GM12878 (cell line): ENCODE measurements at regions not wholly inside any gene's neighbourhood (a gene's known extent, or its start where the extent isn't known, plus 50 kb on each side); places are given as distances from the start of the nearest gene placed in this dataset.

Experiments
- ATAC-seq: fragments of 200-7000 bp; cut with Tn5 transposase; 3 replicates; pipeline ENCODE4 v1.9.1; 2020; ENCODE audit warnings: mild to moderate bottlenecking, moderate library complexity
- BruUV-seq: library from RNA; stranded (reverse); fragments of 400-500 nt; replicated peaks from 2 replicates; lab custom pipeline; 2021; lab: Mats Ljungman, UMichigan
- CTCF ChIA-PET: fragments of 300-600 bp; sonication (Branson Sonifier 250); formaldehyde crosslinking; extraction: SDS; loops from one replicate; lab custom pipeline; 2021; ENCODE audit warnings: inconsistent platforms; lab: Yijun Ruan, JAX
- POLR2A ChIA-PET: fragments of 350-600 bp; formaldehyde crosslinking; extraction: SDS; loops from one replicate; lab custom pipeline; 2021; ENCODE audit warnings: inconsistent platforms; lab: Charles Lee
- RAD21 ChIA-PET: fragments of 300-600 bp; sonication (Branson Sonifier 250); formaldehyde crosslinking; loops from one replicate; lab custom pipeline; 2023; ENCODE audit warnings: antibody characterized with exemption; ENCODE audit not compliant: unreplicated experiment; lab: Charles Lee
- SMC1A ChIA-PET: fragments of 300-600 bp; sonication (Branson Sonifier 250); formaldehyde crosslinking; loops from one replicate; lab custom pipeline; 2023; ENCODE audit not compliant: unreplicated experiment, uncharacterized antibody; lab: Charles Lee
- DNase-seq: peaks from one replicate; pipeline ENCODE4 v3.0.0-alpha.2; 2011; ENCODE audit warnings: low read depth, low spot score
- FAIRE-seq: peaks from 3 replicates; lab custom pipeline; 2011; peaks lifted over from hg19 to GRCh38; lab: Jason Lieb, UNC
- H2AFZ ChIP-seq: 2 replicates; pipeline ENCODE4 v1.6.0; 2011; ENCODE audit warnings: low read depth, low read length, control low read depth; ENCODE audit not compliant: control insufficient read depth
- H3K27ac ChIP-seq: 2 replicates; pipeline ENCODE4 v1.5.1; 2011; ENCODE audit warnings: control low read depth; ENCODE audit not compliant: control insufficient read depth, insufficient read depth
- H3K27me3 ChIP-seq, 2 experiments: replicated peaks in 1 of 2; 2 replicates each; pipeline versions ENCODE4 v1.6.0 to v1.6.1; 2011; ENCODE audit warnings: low read length in 1 of 2; ENCODE audit not compliant: control insufficient read depth in 2 of 2, insufficient read depth in 2 of 2
- H3K36me3 ChIP-seq, 2 experiments: 2 replicates each; pipeline ENCODE4 v1.5.1; 2011; ENCODE audit warnings: low read length in 1 of 2; ENCODE audit not compliant: control insufficient read depth in 2 of 2, insufficient read depth in 2 of 2
- H3K4me1 ChIP-seq: 2 replicates; pipeline ENCODE4 v1.6.1; 2011; ENCODE audit warnings: mild to moderate bottlenecking, low read length, moderate library complexity, mixed read lengths; ENCODE audit not compliant: control insufficient read depth, insufficient read depth
- H3K4me2 ChIP-seq: 2 replicates; pipeline ENCODE4 v1.6.0; 2011; ENCODE audit warnings: control low read depth; ENCODE audit not compliant: control insufficient read depth, insufficient read depth
- H3K4me3 ChIP-seq: fragments of 200-600 bp; sonication (generic); 2 replicates; pipeline ENCODE4 v1.5.1; 2016
- H3K79me2 ChIP-seq: 2 replicates; pipeline ENCODE4 v1.6.0; 2011; ENCODE audit warnings: low read length; ENCODE audit not compliant: control insufficient read depth, insufficient read depth
- H3K9ac ChIP-seq: 2 replicates; pipeline ENCODE4 v1.8.0; 2011; ENCODE audit warnings: low read length, control low read depth, mixed read lengths; ENCODE audit not compliant: control insufficient read depth, insufficient read depth
- H3K9me3 ChIP-seq: replicated peaks from 3 replicates; pipeline ENCODE4 v1.5.1; 2011; ENCODE audit warnings: mild to moderate bottlenecking, low read length; ENCODE audit not compliant: control insufficient read depth, insufficient read depth
- H4K20me1 ChIP-seq: 2 replicates; pipeline ENCODE4 v1.6.0; 2011; ENCODE audit not compliant: control insufficient read depth, insufficient read depth
- BRCA1 ChIP-seq: IDR thresholded peaks from 2 replicates; pipeline ENCODE4 v1.6.1; 2011; ENCODE audit warnings: low read depth, low read length, improper control_type of control experiment
- E4F1 ChIP-seq: fragments of 450-650 bp; IDR thresholded peaks from 2 replicates; pipeline ENCODE4 v1.6.1; 2018; ENCODE audit warnings: borderline replicate concordance, mild to moderate bottlenecking; ENCODE audit not compliant: partially characterized antibody
- ETV6 ChIP-seq, 2 experiments: fragments of 450-650 bp in 1 of 2; IDR thresholded peaks in 1 of 2; conservative IDR thresholded peaks in 1 of 2; 2 replicates each; pipeline ENCODE4 v1.6.1; 2014; ENCODE audit warnings: antibody characterized with exemption in 1 of 2, borderline replicate concordance in 1 of 2, low read depth in 1 of 2, mild to moderate bottlenecking in 1 of 2, moderate library complexity in 1 of 2
- FOS ChIP-seq: IDR thresholded peaks from 3 replicates; pipeline ENCODE4 v1.6.1; 2011; ENCODE audit warnings: borderline replicate concordance; ENCODE audit not compliant: insufficient read length; ENCODE audit errors: extremely low read depth
- MEF2B ChIP-seq: fragments of 450-650 bp; IDR thresholded peaks from 2 replicates; pipeline ENCODE4 v1.6.1; 2018; ENCODE audit warnings: mild to moderate bottlenecking, moderate library complexity; ENCODE audit not compliant: partially characterized antibody, poor library complexity, severe bottlenecking
- NFXL1 ChIP-seq: fragments of 450-650 bp; IDR thresholded peaks from 2 replicates; pipeline ENCODE4 v1.6.1; 2017; ENCODE audit warnings: antibody characterized with exemption, mild to moderate bottlenecking, borderline replicate concordance
- NR2C1 ChIP-seq: fragments of 450-650 bp; IDR thresholded peaks from 2 replicates; pipeline ENCODE4 v1.6.1; 2017; ENCODE audit warnings: antibody characterized with exemption, mild to moderate bottlenecking, moderate library complexity
- PAX8 ChIP-seq: fragments of 450-650 bp; IDR thresholded peaks from 2 replicates; pipeline ENCODE4 v1.6.1; 2017; ENCODE audit warnings: mild to moderate bottlenecking, moderate library complexity
- PML ChIP-seq: IDR thresholded peaks from 2 replicates; pipeline ENCODE4 v1.6.1; 2012; ENCODE audit warnings: low read length, inconsistent platforms
- RUNX3 ChIP-seq: IDR thresholded peaks from 2 replicates; pipeline ENCODE4 v1.6.1; 2012; ENCODE audit warnings: low read length, inconsistent platforms
- YBX1 ChIP-seq: fragments of 450-650 bp; IDR thresholded peaks from 2 replicates; pipeline ENCODE4 v1.6.1; 2016; ENCODE audit warnings: antibody characterized with exemption
- ZNF207 ChIP-seq: fragments of 450-650 bp; IDR thresholded peaks from 2 replicates; pipeline ENCODE4 v1.6.1; 2014; ENCODE audit warnings: antibody characterized with exemption, mild to moderate bottlenecking, borderline replicate concordance
- WGBS: methylation state at CpG from one replicate; pipeline ENCODE4 v1.1.6; 2016; ENCODE audit warnings: low lambda C conversion rate; ENCODE audit not compliant: insufficient replicate concordance, insufficient coverage; ENCODE audit errors: missing lambda C conversion rate; 5-methylcytosine and 5-hydroxymethylcytosine counted together
- in situ Hi-C: fragments of 300-500 bp; cut with MboI; formaldehyde crosslinking; loops from 9 replicates; pipeline ENCODE4 v1.14.3; 2018; ENCODE audit warnings: mixed read lengths
- intact Hi-C: fragments of 100-400 bp; cut with micrococcal nuclease; formaldehyde crosslinking; loops from one replicate; pipeline ENCODE4 v1.14.2; 2022; ENCODE audit not compliant: unreplicated experiment
- TF ChIP-seq, protein P1 (sequence below): fragments of 450-650 bp; conservative IDR thresholded peaks from 2 replicates; pipeline ENCODE4 v1.6.1; 2017; ENCODE audit warnings: mild to moderate bottlenecking, moderate library complexity
- TF ChIP-seq, protein P2 (sequence below): fragments of 450-650 bp; formaldehyde crosslinking; IDR thresholded peaks from 2 replicates; pipeline ENCODE4 v1.5.0; 2022; ENCODE audit warnings: mild to moderate bottlenecking, missing genetic modification characterization

DNA sequence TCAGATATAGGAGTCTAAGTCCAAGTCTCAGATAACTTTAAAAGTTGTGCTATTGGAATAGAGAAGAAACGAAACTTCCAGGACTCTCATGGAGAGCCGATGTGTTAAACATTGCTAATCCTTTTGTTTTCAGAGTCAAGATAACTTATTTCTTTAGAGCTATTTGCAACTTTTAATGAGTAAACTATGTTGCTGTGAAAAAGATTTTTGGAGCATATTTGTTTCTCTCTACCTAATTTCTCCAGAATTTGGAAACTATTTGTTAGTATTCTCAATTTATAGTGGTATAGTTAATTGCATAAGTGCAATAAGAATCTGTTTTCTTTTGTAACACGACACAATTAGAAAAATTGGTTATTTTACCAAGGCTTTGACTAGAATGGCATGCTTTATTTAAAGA, 588.9 kb downstream of the NTRK3 start:
- FAIRE-seq (no peak), ATAC-seq (no peak), DNase-seq (no peak)
- ChIA-PET SMC1A (interaction anchor here (0.6 kb wide), 1 partner anchor 48 kb away, joined by 3 read pairs; no protein-coding TSS in a partner anchor), POLR2A (no interaction called here), RAD21 (no interaction called here), CTCF (interaction anchor here (0.8 kb wide), 1 partner anchor 15 kb away, joined by 3 read pairs; no protein-coding TSS in a partner anchor)
- BruUV-seq: no TSS peak
- Histone ChIP-seq H4K20me1 (no peaks in the 10 kb centered on the region), H3K79me2 (no peaks in the 10 kb centered on the region), H2AFZ (no peak overlapping the region), H3K27ac (no peak overlapping the region), H3K4me1 (no peaks in the 10 kb centered on the region), H3K9ac (no peak overlapping the region), H3K36me3 (no peaks in the 10 kb centered on the region), H3K4me2 (no peak overlapping the region), H3K9me3 (no peaks in the 10 kb centered on the region), H3K4me3 (no peak overlapping the region), H3K27me3 (no peaks in the 10 kb centered on the region)
- in situ Hi-C loops: no loop called here
- TF ChIP-seq ZNF207: no peak
- no peak for TF ChIP-seq YBX1
- TF ChIP-seq, protein P1, sequence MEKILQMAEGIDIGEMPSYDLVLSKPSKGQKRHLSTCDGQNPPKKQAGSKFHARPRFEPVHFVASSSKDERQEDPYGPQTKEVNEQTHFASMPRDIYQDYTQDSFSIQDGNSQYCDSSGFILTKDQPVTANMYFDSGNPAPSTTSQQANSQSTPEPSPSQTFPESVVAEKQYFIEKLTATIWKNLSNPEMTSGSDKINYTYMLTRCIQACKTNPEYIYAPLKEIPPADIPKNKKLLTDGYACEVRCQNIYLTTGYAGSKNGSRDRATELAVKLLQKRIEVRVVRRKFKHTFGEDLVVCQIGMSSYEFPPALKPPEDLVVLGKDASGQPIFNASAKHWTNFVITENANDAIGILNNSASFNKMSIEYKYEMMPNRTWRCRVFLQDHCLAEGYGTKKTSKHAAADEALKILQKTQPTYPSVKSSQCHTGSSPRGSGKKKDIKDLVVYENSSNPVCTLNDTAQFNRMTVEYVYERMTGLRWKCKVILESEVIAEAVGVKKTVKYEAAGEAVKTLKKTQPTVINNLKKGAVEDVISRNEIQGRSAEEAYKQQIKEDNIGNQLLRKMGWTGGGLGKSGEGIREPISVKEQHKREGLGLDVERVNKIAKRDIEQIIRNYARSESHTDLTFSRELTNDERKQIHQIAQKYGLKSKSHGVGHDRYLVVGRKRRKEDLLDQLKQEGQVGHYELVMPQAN: no peak
- TF ChIP-seq, protein P2, sequence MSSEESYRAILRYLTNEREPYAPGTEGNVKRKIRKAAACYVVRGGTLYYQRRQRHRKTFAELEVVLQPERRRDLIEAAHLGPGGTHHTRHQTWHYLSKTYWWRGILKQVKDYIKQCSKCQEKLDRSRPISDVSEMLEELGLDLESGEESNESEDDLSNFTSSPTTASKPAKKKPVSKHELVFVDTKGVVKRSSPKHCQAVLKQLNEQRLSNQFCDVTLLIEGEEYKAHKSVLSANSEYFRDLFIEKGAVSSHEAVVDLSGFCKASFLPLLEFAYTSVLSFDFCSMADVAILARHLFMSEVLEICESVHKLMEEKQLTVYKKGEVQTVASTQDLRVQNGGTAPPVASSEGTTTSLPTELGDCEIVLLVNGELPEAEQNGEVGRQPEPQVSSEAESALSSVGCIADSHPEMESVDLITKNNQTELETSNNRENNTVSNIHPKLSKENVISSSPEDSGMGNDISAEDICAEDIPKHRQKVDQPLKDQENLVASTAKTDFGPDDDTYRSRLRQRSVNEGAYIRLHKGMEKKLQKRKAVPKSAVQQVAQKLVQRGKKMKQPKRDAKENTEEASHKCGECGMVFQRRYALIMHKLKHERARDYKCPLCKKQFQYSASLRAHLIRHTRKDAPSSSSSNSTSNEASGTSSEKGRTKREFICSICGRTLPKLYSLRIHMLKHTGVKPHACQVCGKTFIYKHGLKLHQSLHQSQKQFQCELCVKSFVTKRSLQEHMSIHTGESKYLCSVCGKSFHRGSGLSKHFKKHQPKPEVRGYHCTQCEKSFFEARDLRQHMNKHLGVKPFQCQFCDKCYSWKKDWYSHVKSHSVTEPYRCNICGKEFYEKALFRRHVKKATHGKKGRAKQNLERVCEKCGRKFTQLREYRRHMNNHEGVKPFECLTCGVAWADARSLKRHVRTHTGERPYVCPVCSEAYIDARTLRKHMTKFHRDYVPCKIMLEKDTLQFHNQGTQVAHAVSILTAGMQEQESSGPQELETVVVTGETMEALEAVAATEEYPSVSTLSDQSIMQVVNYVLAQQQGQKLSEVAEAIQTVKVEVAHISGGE: no peak
- TF ChIP-seq PAX8: no peak
- TF ChIP-seq NFXL1: no peak
- no peak for TF ChIP-seq RUNX3
- TF ChIP-seq NR2C1: no peak
- no peak for TF ChIP-seq FOS
- TF ChIP-seq PML: no peak
- no peak for TF ChIP-seq ETV6 (conservative IDR thresholded peaks at IDR 0.05 in 1 of 2, IDR thresholded peaks at IDR 0.05 in 1 of 2; ENCODE audit: borderline replicate concordance in 1 of 2, low read depth in 1 of 2)
- no peak for TF ChIP-seq MEF2B
- TF ChIP-seq BRCA1: no peak
- TF ChIP-seq E4F1: no peak
- WGBS: 12% methylated on average over 3 of the region's 3 CpGs
- intact Hi-C loops: no loop called here
